GM12891 (cell line): ENCODE measurements at regions not wholly inside any gene's neighbourhood (a gene's known extent, or its start where the extent isn't known, plus 50 kb on each side); places are given as distances from the start of the nearest gene placed in this dataset.

ENCODE experiments used
- PAX5 ChIP-seq: IDR thresholded peaks from 2 replicates; pipeline ENCODE4 v1.6.1; 2011; ENCODE audit warnings: low read length, moderate library complexity, mild to moderate bottlenecking; ENCODE audit not compliant: insufficient read depth, severe bottlenecking
- POLR2A ChIP-seq: IDR thresholded peaks from 2 replicates; pipeline ENCODE4 v1.6.1; 2011; ENCODE audit warnings: low read depth, low read length, control low read depth
- SPI1 ChIP-seq: IDR thresholded peaks from 2 replicates; pipeline ENCODE4 v1.6.1; 2011; ENCODE audit warnings: low read depth, low read length, control low read depth
- TAF1 ChIP-seq: IDR thresholded peaks from 2 replicates; pipeline ENCODE4 v1.6.1; 2011; ENCODE audit warnings: low read depth, low read length, control low read depth

DNA sequence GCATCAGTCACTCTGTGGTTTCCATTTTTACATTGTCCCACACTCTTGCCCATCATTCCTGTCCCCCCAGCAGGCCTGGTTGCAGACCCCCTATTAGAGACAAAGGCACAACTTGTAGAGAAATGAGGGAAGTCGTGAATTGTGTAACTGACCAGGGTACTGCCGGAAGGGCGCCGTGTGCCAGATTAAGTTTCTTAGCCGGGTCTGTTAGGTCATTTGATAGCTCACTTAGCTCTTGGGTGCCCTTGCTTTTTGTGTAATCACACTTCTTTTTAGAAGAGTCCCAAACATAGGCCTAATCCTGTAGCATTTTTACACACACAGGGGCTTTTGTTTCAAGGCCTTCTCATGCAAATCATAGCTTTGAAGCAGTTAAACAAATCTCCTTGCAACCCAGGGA, 87.2 kb downstream of the CTAGE1 start:
- TF ChIP-seq PAX5 (no peak), SPI1 (no peak), POLR2A (no peak), TAF1 (no peak)
